HEK293T (cell line): ENCODE measurements at regions not wholly inside any gene's neighbourhood (a gene's known extent, or its start where the extent isn't known, plus 50 kb on each side); places are given as distances from the start of the nearest gene placed in this dataset.

ENCODE experiments used
- CTBP1 ChIP-seq: fragments of 450-650 bp; IDR thresholded peaks from 2 replicates; pipeline ENCODE4 v1.6.1; 2016; ENCODE audit warnings: borderline replicate concordance
- ELF4 ChIP-seq: fragments of 450-650 bp; IDR thresholded peaks from 2 replicates; pipeline ENCODE4 v1.6.1; 2017; ENCODE audit warnings: antibody characterized with exemption
- FOXA1 ChIP-seq: fragments of 450-650 bp; IDR thresholded peaks from 2 replicates; pipeline ENCODE4 v1.6.1; 2016; ENCODE audit warnings: mild to moderate bottlenecking
- FOXK2 ChIP-seq: fragments of 450-650 bp; IDR thresholded peaks from 2 replicates; pipeline ENCODE4 v1.6.1; 2016; ENCODE audit warnings: mild to moderate bottlenecking
- L3MBTL2 ChIP-seq: fragments of 450-650 bp; conservative IDR thresholded peaks from 2 replicates; pipeline ENCODE4 v1.6.1; 2016; ENCODE audit warnings: mild to moderate bottlenecking
- NFRKB ChIP-seq: fragments of 450-650 bp; IDR thresholded peaks from 2 replicates; pipeline ENCODE4 v1.6.1; 2016; ENCODE audit warnings: mild to moderate bottlenecking, moderate library complexity
- TF ChIP-seq, protein P1 (sequence below): fragments of 450-650 bp; IDR thresholded peaks from 2 replicates; pipeline ENCODE4 v1.6.1; 2016

DNA sequence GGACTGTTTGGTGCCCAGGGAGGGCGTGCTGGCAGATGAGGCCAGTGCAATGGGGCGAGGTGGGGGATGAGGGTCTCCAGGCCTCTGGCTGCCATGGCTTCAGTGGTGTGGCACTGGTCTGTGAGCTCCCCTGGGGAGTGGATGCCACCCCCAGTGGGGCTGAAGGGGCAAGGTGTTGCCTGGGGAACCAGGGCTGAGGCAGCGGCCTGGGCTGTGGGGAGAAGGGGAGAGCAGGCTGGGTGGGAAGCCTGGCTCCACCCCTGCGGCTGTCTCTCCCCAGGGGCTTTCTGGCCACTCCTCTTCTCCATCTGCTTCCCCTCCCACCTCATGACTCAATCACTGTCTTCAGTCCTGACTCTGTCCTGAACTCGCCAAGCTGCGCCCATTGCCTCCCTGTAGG is 88.4 kb upstream of the TLE3 start:
- TF ChIP-seq ELF4: no peak
- TF ChIP-seq NFRKB: no peak
- no peak for TF ChIP-seq CTBP1
- TF ChIP-seq, protein P1, sequence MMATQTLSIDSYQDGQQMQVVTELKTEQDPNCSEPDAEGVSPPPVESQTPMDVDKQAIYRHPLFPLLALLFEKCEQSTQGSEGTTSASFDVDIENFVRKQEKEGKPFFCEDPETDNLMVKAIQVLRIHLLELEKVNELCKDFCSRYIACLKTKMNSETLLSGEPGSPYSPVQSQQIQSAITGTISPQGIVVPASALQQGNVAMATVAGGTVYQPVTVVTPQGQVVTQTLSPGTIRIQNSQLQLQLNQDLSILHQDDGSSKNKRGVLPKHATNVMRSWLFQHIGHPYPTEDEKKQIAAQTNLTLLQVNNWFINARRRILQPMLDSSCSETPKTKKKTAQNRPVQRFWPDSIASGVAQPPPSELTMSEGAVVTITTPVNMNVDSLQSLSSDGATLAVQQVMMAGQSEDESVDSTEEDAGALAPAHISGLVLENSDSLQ: no peak
- no peak for TF ChIP-seq FOXK2
- no peak for TF ChIP-seq L3MBTL2
- TF ChIP-seq FOXA1: no peak
